CD4-positive, alpha-beta T cell treated with Interleukin-4 for 1 hour (primary cell): ENCODE measurements at regions not wholly inside any gene's neighbourhood (a gene's known extent, or its start where the extent isn't known, plus 50 kb on each side); places are given as distances from the start of the nearest gene placed in this dataset.
"Not testable (repeated sequence)": the region's sequence is repeated elsewhere in the genome, so short reads cannot be mapped to it uniquely, and the experiment has no call there.

ENCODE experiments used
- DNase-seq, 2 donors: peaks; one replicate each; pipeline ENCODE4 v3.0.0-alpha.2; 2020 to 2022

DNA sequence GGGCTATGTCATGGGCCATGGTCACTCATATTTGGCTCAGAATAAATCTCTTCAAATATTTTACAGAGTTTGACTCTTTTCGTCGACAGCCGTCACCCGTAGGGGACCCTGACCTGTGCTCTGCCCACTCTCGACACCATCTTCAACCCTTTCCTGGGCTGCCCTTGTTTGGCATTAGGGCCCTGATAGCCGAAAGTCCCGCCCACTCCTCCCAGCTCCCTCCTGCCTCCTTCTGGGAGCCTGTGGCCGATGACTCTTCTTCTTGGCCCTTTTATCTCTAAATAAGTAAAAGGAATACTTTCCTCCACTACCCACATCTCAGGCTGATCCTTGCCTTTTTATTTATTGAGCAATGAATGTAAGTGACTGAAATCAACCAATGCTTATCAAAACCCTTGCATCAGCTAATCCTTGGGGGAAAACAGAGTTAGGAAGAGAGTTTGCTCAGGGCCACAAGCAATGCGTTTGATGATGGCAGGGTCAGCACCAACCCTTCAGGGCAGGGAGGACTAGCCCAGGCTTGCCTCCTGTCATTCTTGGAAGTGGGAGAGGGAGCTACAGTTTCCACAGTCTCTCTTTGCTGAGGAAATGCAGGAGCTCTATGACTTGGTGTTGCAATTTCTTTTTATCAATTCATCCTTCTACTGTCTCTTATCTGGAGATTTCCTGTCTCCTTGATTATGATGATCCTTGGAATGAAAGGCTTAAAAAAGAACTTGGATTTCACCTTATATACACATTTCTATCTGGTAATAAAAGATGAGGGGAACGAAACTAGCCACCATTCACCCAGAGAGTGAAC lies 218.2 kb upstream of the PODXL start:
- DNase-seq, result no peak

DNA sequence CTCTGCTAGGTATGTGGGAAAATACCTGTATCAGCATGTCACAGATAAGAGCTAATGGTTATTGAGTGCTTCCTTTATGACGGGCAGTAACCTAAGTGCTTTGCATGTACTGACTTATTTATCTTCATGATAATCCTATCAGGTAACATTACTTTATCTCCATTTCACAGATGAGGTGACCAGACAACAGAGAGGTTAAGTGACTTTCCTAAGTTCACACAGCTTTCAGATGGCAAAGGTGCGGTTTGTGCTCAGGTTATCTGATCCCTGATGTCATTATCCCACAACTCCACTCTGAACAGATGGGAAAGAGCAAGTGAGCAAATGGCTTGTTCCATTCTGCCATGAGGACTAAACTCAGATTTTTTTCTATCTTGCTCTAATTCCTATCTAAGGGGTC lies 217.0 kb upstream of the PODXL start:
- DNase-seq, result no peak

DNA sequence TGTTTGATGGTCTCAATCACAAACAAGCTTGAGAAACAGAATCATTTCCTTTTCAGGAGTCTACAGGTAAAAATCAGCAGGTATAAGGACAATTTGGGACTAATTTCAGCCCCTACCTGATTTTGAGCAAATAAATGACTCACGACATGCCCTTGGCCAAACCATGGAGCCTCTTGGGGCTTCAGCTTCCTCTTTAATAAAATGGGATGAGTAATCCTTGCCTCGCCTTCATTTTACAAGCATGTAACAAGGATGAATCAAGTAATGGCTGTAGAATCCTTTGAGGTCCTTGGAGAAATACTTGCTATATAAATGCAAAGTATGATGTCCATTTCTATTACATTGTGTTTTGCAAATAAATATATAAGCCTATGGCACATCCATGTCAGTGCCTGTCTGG lies 212.8 kb upstream of the PODXL start:
- DNase-seq, result no peak

DNA sequence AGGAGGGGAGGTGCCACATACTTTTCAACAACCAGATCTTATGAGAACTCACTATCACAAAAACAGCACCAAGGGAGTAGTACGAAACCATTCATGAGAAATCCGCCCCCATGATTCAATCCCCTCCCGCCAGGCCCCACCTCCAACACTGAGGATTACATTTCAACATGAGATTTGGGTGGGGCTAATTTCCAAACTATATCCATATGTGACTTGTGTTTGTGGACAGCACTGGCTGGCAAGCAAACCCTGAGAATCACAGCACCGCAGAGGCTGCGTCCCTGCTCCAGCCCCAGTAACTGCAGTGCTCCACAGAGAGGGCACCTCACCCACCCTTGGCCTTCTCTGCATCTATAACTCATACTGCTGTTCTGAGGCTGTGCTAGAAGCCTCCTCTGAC lies 211.2 kb upstream of the PODXL start:
- no peak for DNase-seq

DNA sequence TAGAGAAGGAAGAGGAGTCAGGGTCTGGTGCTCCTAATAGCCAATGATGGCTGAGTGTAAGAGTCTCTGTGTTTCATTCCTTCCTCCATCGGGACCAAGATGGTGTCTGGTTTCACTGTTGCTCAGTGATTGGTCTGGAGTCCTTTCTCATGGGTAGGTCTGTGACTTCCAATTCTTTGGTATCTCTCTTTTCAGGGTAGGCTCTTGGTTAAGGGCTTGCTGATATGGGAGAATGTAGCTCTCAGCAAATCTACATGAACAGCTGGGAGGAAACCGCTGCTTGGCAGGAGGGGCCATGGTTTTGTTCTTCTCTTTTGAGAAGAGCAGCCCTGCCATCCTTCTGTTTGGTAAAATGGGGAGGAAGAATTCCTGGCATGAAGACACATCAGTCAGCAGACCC lies 209.1 kb upstream of the PODXL start:
- DNase-seq, result no peak

DNA sequence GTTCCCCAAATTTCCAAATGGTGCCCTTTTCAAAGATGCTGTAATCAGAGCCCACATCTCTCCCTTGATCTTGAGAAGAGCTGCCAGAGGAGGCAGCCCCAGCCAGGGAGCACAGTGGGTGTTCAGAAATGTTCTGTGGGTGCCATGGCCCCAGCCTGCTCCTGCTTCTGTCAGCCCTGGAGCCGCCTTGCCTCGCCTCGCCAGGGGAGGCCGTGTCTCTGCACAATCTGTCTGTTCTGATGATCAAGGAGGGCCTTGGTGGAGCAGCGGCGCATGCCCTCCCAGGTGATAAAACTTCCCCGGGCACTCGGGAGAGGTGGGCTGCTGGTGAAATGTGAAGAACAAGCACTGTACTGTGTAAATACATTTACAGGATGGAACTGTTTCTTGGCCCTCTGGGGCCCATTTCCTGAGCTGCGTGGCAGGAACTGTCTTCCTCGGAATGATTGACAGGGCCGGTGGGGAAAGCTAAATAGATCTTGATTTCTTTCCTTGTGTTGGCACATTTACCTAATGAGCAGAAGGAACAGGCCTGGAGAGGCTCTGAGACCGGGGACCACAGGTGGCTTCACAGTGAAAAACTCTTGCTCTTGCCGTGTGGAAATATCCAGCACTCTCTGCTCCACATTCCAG lies 207.8 kb upstream of the PODXL start:
- DNase-seq, result no peak

DNA sequence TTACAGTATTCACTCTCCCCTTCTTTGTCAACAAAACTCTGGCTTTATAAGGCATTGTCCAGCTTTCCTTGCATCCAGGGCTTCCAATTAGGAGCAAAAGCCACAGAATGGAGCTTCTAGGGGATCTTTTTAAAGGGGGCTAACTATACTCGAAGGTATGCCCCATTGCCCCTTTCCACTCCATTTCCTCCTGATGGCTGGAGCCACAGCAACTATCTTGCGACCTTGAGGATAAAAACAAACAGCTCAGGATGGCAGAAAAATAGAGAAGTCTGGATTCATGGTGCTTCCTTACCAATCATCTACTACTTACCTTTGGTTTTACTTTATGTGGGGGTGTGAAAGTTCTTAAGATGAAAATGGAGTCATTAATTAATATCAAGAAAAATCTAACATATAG lies 206.3 kb upstream of the PODXL start:
- no peak for DNase-seq

DNA sequence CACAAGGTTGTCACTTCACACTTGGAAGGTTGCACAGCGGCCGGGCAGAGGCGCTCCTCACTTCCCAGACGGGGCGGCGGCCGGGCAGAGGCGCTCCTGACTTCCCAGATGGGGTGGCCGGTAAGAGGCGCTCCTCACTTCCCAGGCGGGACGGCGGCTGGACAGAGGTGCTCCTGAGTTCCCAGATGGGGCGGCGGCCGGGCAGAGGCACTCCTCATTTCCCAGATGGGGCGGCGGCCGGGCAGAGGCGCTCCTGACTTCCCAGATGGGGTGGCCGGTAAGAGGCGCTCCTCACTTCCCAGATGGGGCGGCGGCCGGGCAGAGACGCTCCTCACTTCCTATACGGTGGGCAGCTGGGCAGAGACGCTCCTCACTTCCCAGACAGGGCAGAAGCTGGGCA lies 199.4 kb upstream of the PODXL start:
- DNase-seq, result not testable (repeated sequence)

DNA sequence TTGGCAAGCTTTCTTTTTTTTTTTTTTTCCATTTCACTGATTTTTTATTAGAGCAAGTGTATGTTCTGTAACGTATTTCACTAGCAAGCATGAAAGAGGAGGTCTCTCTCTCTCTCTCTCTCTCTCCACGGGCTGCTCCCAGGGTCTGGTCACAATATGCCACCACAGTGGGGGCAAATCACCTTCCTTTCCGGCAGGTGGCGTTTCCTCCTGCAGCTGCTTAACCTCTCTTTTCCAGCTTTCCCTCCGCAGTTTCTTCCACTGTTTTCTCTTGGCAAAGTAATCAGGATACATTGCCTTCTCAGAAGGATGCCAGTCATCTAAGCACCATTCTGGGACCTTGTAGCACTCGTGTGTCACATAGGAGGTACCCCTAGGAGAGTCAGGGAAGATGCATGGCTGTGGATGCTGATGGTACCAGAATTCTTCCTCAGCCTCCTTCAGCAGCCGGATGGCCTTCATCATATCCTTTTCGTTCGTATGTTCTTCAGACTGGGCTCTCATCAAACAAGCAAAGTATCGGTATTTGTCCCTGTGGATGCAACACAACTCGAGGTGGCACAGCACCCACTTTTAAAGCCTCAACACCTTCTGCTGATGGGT lies 197.3 kb upstream of the PODXL start:
- no peak for DNase-seq

DNA sequence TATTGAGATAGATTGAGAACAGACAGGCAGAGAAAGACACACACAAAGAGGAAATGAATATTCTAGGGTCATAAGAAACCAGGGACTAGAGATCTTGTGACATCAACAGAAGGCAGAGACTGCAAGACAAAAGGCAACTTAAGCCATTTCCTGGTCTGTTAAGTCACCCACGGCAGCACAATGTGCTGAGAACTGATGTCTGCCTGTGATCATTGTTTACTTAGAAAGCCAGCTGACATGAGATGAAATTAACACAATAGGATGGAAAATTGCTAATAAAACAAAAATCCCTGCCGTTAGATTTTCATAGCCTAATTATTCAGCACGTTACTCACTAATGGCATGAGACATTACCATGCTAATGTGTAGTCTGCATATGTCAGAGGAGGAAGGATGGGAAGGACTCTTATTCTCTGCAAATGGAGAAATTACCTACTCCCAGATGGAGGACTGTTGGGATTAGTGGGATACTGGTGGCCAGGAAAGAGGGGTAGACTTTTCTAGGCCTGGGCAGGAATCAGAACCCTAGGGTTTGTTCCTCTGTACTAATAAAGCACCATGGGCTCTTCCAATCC lies 191.3 kb upstream of the PODXL start:
- DNase-seq, result no peak

DNA sequence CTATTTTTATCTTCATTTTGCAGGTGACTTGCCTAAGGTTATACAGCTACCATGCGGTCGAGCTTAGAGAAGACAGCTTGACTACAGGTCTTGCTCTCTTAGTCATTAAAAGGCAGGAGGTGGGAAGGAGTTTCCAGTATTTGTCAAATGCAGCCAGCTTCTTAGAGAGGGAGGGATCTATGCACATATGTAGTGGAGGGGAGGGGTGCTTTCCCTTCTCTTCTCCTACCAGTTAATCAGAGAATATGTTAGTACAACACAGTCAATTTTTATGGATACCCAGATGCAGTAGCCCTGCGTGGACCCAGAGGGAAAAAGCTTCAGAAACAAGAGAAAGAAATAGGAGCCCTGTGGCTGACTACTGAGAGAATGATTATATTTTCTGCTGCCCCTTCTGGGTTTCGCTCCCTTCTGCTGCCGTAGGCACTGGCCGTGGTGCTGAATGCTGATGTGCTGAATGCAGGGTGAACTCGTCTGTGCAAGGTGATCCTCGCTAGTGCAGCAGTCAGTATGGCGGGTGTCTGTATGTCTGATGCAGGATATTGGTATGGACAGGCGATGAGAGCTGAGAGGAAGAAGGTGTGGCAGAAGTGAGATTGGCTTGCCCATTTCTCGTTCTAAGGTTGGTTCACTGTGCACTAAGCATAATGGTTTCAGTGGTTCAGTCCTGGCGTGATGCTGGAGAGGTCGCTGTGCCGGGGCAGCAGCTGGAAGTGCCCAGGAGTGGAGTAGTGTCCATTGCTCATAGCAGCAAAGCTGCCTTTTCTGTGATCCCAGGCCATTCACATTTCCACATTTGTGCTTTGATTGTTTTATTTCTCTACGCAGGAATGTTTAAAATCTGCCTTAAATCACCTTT lies 189.2 kb upstream of the PODXL start:
- no peak for DNase-seq

DNA sequence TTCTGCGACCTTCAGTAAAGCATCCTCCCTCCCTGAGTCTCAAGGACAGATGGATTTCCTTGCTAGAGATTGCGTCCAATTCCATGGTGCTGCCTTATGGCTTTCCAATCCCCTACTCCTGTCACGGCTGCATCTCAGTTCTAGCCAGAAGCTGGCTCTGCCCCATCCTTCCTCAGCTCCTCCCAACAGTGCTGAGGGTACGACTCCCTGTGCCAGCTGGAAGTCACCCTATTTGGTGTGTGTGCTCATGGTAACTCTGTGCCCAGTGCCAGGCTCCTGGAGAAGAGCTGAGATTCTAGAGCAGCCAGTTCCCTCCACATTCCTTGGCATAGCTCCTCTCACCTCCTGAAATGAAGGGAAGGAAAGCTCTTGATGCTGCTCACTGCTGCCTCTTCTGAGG lies 185.0 kb upstream of the PODXL start:
- DNase-seq, result no peak

DNA sequence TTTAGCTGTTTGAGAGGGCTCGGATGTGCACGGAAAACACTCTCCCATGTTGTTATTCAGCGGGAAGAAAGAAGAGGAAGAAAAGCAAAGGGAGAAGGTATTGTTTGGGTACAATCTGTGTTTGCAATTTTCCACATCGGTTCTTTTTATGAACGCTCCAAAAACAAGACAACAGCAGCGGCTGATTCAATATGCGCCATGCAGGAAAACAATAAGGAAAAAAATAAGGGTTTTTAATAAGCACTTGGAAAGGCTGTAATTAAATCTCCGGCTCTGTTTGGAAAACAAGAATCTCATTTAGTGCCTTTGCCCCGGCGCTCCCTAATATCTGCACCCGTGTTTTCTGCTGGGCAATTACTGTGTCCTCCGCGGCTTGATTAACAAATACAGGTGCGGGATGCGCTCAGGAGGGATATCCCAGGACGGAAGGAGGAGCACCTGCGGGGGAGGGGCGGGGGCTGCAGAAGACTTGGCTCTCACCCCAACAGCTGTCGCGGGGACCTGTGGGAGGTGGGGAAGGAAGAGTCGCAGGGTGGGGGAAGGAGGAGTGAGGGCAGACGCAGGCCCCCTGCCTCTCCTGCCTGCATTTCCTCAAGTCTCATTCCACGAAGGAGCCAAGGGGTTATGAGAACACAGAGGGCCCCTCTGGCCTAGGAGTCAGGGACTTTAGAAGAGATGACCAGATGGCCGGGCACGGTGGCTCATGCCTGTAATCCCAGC lies 181.5 kb upstream of the PODXL start:
- no peak for DNase-seq

DNA sequence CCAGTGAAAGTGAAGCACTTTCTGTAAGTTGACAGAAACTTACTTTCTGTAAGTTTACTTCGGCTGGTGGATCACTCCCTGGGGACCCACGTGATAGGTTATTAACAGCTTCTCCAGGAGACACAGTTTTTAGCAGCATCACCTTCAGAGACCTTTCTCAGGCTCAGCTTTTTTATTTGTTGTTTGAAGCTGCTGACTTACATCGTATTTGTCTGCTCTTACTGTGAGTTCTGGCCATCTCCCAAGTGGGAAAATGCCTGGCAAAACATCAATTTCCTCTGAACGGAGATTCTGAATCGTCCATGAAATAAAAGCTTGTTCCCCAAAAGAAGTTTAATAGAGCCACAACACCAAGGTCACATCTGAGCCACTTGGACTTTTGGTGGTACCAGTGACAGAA lies 178.7 kb upstream of the PODXL start:
- no peak for DNase-seq

DNA sequence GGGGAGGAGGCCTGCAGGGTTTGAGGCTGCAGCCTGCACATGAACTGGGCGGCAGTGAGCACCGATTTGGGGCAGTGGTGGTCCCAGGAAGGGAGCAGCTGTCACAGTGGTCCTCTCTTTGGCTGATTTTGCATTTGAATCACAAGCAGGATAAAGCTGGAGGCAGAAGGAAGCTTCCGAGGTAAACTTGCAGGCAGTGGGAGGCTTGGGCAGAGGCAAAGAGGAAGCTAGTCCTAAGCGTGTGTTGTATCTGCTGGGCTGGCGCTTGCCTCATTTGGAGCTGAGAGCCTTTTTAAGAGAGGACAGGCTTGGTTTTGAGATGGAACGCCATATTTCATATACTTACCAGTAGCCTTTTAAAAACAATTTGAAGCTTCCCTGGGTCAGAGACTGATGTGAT lies 177.2 kb upstream of the PODXL start:
- no peak for DNase-seq

DNA sequence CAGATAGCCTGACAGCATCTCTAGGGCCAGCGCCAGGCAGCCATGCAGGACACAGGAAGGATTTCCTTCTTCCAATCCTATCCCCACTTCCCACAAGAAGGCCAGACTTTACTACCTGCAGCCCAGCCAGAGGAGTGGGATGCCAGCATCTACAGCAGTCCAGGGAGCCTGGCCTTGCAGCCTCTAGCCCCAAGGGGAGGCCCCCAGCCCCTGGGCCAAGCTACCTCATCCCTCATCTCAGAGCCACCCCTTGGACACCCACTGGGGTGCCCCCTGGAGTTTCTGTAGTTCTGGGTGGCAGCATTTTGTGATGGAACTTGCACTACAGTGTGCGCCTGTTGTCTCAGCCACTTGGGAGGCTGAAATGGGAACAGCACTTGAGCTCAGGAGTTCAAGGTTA lies 170.8 kb upstream of the PODXL start:
- DNase-seq, result no peak

DNA sequence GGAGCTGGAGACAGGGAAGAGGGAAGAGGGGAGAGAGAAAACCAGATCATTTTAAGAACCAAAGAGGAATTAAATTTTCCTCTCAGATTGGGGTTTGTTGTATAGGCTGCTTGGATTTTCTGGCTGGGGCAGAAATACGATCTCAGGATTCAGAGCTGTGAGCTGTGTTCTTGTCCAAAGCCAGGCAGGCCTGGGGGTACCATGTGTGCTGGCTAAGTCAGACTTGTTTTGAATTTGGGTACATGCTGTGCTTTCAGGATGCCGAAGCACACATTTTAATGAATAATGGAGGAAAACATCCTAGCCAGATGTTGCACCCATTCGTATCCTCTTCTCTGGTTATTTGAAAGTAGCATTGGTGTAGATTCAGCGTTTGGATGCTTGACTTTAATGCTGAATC lies 170.3 kb upstream of the PODXL start:
- no peak for DNase-seq

DNA sequence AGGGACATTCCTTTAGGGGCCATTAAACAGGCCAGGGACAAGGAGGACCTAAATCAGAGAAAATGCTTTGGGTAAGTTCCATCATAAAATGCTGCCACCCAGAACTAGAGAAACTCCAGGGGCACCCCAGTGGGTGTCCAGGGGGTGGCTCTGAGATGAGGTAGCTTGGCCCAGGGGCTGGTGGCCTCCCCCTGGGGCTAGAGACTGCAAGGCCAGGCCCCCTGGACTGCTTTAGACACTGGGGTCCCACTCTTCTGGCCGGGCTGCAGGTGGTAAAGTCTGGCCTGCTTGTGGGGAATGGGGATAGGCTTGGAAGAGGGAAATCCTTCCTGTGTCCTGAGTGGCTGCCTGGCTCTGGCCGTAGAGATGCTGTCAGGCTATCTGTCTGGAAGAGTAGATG lies 169.6 kb upstream of the PODXL start:
- DNase-seq, result no peak

DNA sequence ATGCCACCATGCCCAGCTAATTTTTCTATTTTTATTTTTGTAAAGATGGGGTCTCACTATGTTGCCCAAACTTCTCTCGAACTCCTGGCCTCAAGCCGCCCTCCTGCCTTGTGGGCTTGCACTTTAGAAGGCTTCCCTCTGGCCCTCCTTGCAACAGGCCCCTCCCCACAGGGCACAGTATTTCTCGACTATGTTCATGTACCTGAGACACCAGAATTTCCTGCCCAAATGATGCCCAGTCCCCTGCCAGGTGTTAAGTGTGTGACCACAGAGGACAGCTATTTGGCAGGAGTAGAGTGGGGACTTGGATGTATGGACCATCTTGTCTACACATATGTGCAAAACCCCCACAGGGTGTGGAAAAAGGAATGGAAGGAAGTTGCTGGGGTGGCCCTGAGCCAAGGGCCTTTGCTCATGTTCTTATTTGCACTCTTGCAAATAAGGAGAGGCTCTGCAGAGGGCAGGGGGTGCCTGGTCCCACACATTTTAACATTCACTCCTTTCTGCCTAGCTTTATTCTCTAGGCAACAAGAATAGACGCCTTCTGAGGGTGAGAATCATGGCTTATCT lies 168.4 kb upstream of the PODXL start:
- no peak for DNase-seq

DNA sequence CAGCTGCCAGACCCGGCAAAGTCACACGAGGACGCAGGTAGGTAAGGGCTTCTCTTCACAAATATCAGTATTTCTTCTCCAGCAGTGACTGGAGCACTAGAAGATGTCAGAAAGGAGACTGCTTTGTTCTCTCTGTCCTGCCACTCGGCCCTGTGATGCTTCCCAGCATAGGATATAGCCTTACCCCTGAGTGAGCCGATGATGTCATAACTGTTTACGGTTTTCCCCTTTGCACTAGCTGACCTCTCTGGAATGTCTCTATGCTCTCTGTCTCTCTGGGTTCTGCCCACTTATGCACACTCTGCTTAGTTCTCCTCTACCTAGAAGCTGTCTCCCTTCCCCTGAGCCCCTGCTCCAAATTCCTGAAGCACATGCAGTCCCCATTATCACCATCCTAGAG lies 167.5 kb upstream of the PODXL start:
- no peak for DNase-seq

DNA sequence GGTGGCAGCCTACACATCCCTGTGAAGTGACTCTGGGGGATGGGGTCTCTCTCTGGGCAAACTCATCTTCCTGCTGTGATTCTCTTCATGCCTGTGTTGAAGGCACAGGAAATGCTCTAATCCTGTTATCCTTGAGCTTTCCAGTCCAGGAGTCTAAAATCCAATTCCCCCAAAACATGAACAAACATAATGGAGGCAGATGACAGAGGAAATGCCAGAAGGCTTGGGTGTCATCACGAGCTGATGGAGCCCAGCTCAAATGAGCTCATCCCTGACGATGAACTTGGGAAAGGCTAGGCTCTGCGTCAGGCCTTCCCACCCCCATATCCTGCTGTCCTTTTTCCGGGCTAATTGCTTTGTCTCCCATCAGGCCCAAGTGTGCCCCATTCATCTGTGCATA lies 165.9 kb upstream of the PODXL start:
- DNase-seq, result no peak

DNA sequence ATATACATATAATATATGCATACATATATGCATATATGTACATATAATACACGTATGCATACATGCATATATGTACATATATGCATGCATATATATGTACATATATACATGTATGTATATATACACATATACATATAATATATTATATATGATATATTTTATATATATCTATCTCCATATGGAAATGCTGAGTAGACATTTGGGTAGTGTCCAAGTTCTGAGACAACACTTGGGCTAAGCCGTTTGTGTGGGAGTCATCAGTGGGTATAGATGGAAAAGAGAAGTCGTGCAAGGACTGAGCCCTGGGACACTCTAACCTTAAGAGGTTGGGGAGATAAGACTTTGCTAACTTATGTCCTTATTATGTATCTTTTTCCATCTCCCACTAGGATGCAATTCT lies 165.2 kb upstream of the PODXL start:
- no peak for DNase-seq
